Fibroblast of skin of scalp (primary cell): ENCODE measurements at regions not wholly inside any gene's neighbourhood (a gene's known extent, or its start where the extent isn't known, plus 50 kb on each side); places are given as distances from the start of the nearest gene placed in this dataset.
"Not testable (repeated sequence)": the region's sequence is repeated elsewhere in the genome, so short reads cannot be mapped to it uniquely, and the experiment has no call there.

Source experiments
- DNase-seq: peaks from one replicate; pipeline ENCODE4 v3.0.0-alpha.2; 2013

DNA sequence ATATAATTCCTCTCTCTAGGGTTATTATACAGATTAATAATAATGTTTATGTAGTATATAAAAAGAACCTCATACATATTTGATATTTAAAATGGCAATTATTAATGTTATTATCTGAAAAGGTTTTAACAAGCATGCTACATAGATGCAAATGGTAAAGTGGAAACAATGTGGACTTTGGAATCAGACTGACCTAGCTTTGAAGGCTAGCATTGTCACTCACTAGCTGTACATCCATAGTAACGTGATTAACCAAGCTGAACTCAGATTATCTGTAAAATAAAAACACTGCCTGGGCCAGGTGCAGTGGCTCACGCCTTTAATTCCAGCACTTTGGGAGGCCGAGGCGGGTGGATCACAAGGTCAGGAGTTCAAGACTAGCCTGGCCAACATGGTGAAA lies 233.7 kb upstream of the SPRY1 start:
- DNase-seq = no peak

GRCh38 chr4:123163501-123163900 lies 233.1 kb upstream of the SPRY1 start:
- DNase-seq = no peak

GRCh38 chr4:123166023-123166422 lies 230.6 kb upstream of the SPRY1 start:
- no peak for DNase-seq

DNA sequence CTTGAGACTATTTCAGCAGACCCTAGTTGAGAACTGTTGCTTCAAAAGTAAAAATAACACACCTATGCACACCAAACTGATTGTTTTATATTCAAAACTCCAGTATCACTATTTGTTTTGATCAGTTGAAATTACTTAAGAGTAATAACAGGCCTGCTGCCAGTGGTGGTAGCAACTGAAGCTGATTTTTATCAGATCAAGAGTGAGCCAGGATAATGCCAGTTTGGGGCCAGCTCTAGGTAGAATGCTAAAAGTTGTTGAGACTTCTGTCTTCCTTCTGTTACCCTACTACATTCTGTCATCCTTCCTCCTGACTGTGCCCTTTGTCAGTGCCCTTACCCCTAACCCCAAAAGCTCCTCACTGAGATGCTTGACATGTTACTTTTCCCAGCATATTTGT lies 228.7 kb upstream of the SPRY1 start:
- DNase-seq = no peak

- DNase-seq = peak; percentile 22
These were observed 227.8 kb upstream of the SPRY1 start for GRCh38 chr4:123168812-123169211.

DNA sequence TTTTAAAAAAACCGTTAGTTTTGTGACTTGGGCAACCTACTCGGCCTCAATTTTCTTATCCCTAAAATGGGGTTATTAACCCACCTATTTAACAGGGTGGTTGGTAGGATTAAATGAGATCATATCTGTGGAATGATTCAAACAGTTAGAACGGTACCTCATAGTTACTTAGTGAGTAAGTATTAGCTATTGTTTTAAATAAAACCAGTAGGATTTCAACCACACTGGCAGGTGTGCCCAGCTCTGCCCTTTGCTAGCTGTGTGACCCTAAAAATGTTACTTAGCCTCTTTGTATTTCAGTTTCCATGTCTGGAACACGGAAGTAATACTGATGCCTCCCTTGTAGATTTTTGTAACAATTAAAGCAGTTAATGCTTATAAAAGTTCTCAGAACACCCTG lies 225.8 kb upstream of the SPRY1 start:
- no peak for DNase-seq

- DNase-seq = no peak
These were observed 220.0 kb upstream of the SPRY1 start for GRCh38 chr4:123176605-123177004.

- DNase-seq = no peak
These were observed 214.3 kb upstream of the SPRY1 start for GRCh38 chr4:123182289-123182688.

DNA sequence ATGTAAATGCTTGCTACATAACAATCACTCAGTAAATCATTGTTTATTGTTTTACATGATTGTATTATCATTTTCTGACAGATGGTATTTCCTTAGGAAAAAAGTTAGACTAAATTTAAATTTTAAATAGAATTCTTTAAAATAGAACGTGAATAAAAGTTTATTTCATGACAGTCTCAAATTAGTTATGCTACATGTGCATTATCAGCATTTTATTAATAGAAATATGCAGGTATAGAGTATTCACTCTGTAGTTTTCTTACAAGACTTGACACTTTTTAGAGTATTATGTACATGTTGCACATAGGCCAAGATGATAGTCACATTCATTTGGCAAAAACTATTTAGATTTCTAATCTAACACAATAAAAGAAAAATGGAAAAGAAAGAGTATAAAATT lies 213.3 kb upstream of the SPRY1 start:
- DNase-seq = no peak

- DNase-seq = not testable (repeated sequence)
These were observed 212.8 kb upstream of the SPRY1 start for GRCh38 chr4:123183754-123184153.

- no peak for DNase-seq
These were observed 209.9 kb upstream of the SPRY1 start for GRCh38 chr4:123186731-123187130.

DNA sequence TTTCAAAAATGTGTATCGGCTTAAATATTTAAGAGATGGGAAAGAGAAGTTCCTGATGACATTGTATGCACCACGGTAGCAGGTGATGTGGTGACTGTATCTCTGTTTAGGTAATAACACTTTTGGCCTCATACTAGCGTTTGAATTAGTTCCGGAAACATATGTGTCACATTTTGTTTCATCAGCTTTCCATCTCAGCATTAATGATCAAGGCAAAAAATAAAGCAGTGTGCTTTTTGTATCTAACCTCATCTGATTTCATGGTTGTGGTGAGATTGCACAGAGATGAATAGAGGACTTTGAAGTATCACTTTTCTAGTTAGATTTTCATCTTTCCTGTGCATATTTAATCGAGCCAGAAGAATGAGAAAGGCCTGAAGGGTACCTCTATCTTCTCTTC lies 206.4 kb upstream of the SPRY1 start:
- no peak for DNase-seq

DNA sequence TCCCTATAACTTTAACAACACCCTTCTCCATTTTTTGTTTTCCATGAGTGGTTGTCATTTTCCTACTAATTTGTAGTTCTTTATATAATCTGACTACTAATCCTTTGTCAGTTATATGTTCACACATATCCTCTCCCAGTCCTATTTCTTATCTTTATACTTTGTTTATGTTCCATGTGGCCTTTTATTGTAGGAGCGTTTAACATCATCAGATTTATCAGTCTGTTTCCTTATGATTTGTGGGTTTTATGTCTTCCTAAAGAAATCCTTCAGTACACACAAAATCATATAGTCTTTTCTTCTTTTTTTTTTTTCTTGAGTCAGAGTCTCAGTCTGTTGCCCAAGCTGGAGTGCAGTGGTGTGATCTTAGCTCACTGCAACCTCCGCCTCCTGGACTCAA lies 204.9 kb upstream of the SPRY1 start:
- no peak for DNase-seq

- DNase-seq = no peak
These were observed 202.7 kb upstream of the SPRY1 start for GRCh38 chr4:123193802-123194367.

DNA sequence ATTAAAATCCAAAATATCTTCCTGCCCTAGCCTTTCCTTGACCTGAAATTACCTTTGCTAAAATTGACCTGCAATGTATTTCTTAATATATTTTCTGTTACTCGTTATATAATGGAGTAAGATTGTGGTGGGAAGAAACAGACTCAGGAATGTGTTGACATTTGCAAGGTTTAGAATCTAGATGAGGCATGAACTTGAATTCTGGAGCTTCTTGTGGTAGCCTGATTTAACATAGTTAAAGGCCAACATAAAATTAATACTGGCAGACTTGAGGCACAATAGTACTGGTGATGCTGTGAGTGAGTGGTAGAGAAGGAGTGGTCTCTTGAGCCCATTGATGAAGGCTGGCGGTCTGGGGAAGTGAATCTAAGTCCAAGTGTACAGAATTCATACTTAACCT lies 197.9 kb upstream of the SPRY1 start:
- DNase-seq = peak; percentile 48

DNA sequence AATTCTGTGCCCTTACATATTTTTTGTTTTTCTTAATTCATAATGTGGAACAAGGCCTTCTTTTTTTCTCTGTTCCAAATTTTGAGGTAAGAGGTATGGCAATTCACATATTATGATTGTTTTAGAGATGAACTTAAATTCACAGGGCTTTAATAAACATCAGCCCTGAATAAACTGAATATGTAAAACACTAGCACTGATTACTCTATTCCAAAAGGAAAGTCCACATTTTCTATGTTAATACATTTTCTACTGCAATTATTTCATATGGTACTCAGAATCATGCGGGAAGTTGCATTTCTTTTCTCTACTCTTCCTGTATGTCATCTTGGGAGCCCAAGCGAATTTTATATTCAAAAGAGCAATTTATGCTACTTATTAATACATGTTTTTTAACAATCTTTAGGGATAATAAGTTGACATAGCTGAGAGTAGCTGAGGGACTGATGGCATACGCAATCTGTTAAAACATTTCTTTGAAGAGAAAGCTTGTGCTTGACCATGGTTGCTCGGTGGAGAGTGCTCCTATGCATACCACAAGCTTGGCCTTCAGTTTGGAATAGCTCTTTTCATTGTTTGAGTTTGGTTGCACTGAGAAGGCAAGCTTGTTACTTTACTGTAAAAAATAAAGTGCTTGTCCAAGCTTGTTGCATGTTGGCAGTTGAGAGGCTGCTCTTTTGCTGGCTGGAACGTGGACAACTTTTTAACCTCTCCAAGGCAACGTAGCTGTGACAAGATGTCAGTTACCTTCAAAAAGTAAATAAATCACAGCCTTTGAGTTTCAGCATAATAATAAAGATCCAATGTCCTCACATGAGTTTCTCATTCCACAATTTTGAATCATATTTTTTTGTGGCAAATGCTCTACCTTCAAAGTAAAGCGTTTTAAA lies 196.3 kb upstream of the SPRY1 start:
- no peak for DNase-seq

- no peak for DNase-seq
These were observed 191.9 kb upstream of the SPRY1 start for GRCh38 chr4:123204737-123205136.

DNA sequence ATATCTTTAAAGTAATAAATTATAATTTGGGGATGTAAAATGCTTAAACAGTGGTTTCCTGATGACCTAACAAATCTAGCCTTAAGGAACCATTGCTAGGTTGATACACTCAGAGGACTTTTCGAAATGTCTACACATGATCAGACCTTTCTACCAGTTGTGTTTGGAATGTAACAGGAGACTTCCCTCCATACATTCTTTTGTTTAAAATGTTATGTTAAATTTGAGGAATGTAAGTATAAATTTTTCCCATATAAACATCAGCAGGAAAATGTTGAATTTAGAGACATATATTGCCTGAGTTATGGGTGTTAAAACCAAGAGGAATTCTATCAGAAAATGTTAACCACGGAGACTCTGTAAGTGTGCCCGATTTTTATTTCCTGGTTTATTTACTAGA lies 190.6 kb upstream of the SPRY1 start:
- DNase-seq = peak; percentile 75

- DNase-seq = no peak
These were observed 187.2 kb upstream of the SPRY1 start for GRCh38 chr4:123209436-123209835.

DNA sequence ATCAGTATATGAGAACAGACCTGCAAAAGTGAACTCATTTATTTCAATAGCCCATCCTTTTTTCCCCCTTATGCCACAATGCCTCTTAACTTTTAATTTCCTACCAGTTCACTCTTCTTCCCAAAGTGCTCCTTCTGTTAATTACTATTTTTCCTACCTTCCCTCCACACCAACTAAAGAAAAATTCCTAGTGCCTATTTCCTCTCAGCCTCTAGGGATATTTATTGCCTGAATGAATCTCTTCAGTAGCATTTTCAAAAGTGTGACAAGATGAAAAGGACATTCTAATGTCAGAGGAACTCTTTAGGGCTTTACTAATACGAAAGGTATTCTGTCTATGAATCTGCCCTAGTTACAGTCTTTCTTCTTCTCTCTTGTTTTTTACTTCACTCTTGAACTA lies 181.1 kb upstream of the SPRY1 start:
- DNase-seq = no peak

DNA sequence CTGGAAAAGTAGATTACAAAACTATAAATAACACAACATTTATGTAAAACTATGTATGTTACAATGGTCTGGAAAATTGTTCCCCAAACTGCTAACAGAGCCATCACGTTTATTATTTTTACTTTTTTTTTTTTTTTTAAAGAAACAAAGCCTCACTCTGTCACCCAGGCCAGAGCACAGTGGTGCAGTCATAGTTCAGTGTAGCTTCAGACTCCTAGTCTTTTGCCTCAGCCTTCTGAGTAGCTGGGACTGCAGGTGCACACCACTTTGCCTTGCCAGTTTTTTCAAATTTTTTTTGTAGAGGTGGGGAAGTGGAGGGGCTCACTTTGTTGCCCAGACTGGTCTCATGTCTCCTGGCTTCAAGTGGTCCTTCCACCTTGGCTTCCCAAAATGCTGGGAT lies 180.1 kb upstream of the SPRY1 start:
- DNase-seq = no peak

- no peak for DNase-seq
These were observed 179.6 kb upstream of the SPRY1 start for GRCh38 chr4:123216946-123217345.

- DNase-seq = no peak
These were observed 178.9 kb upstream of the SPRY1 start for GRCh38 chr4:123217664-123218063.

DNA sequence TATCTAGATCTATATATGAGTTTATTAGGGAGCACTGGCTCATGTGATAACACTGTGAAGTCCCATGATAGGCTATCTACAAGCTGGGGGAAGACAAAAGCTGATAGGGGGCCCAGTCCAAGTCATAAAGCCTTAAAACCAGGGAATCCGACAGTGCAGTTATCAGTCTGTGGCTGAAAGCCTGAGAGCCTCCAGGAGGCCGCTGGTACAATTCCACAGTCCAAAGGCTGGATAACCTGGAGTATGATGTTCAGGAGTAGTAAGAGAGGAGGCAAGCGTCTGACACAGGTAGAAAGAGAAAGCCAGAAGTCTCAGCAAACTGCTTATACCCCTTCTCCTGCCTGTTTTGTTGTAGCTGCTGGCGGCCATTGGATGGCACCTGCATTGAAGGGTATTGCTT lies 177.6 kb upstream of the SPRY1 start:
- DNase-seq = no peak

DNA sequence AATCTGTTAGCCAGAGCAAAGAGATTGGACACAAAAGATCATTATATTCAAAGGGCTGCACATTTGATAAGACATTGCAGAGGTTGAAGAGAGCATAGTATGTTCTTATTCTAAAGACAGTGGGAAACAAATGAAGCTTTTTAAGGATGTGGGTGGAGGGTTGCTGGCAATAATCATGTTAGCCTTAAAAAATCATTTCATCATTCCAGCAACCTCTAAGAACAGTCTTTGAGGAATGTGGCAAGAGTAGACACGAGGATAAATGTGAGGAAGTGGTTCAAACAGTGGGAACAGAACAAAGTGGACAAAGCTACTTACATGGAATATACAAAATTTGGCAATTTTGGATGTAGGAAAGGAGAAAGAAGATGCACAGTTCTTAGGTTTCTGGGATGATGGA lies 167.3 kb upstream of the SPRY1 start:
- DNase-seq = no peak
